B cell (primary cell): ENCODE measurements at regions not wholly inside any gene's neighbourhood (a gene's known extent, or its start where the extent isn't known, plus 50 kb on each side); places are given as distances from the start of the nearest gene placed in this dataset.

ENCODE experiments used
- ATAC-seq: fragments of 200-7000 bp; cut with Tn5 transposase; one replicate; pipeline ENCODE4 v1.10.0; 2021; ENCODE audit warnings: low read depth, mild to moderate bottlenecking, moderate number of reproducible peaks, moderate library complexity
- CTCF ChIA-PET: fragments of 350-600 bp; sonication (Branson Sonifier 250); formaldehyde crosslinking; loops from one replicate; lab custom pipeline; 2021; ENCODE audit warnings: antibody characterized with exemption, inconsistent platforms; lab: Charles Lee
- POLR2A ChIA-PET: fragments of 350-600 bp; sonication (Branson Sonifier 250); formaldehyde crosslinking; loops from one replicate; lab custom pipeline; 2021; ENCODE audit warnings: antibody characterized with exemption; lab: Charles Lee
- DNase-seq: peaks from one replicate; pipeline ENCODE4 v3.0.0; 2013
- H2AFZ ChIP-seq: 2 replicates; pipeline ENCODE4 v1.6.1; 2012; ENCODE audit warnings: mild to moderate bottlenecking, low read depth, low read length; ENCODE audit not compliant: insufficient read depth, poor library complexity, severe bottlenecking
- H3K27ac ChIP-seq, 2 donors: 1 replicate in 1 of 2; 2 replicates in 1 of 2; pipeline ENCODE4 v1.5.1; 2012 to 2013; ENCODE audit warnings: low read length in 2 of 2, mild to moderate bottlenecking in 2 of 2, moderate library complexity in 1 of 2
- H3K27me3 ChIP-seq, 4 experiments: fragments of 200-600 bp in 1 of 4; sonication (generic) in 1 of 4; replicated peaks in 1 of 4; 1 replicate in 2 of 4; 2 replicates in 2 of 4; pipeline versions ENCODE4 v1.6.1 to v1.7.0; 2013 to 2016; ENCODE audit warnings: low read length in 3 of 4, mild to moderate bottlenecking in 2 of 4, mixed read lengths in 1 of 4, moderate library complexity in 1 of 4; ENCODE audit not compliant: insufficient read depth in 4 of 4, control insufficient read depth in 3 of 4; ENCODE audit errors: control extremely low read depth in 1 of 4
- H3K36me3 ChIP-seq, 2 experiments: replicated peaks in 1 of 2; 1 replicate in 1 of 2; 2 replicates in 1 of 2; pipeline versions ENCODE4 v1.6.1 to v1.7.1; 2013; ENCODE audit warnings: low read length in 1 of 2; ENCODE audit not compliant: insufficient read depth in 2 of 2, control insufficient read depth in 1 of 2; ENCODE audit errors: control extremely low read depth in 1 of 2, extremely low read depth in 1 of 2
- H3K4me1 ChIP-seq, 2 donors: fragments of 200-600 bp in 1 of 2; sonication (generic) in 1 of 2; 1 replicate in 1 of 2; 2 replicates in 1 of 2; pipeline versions ENCODE4 v1.5.1 to v1.6.1; 2013 to 2017; ENCODE audit warnings: low read length in 2 of 2; ENCODE audit not compliant: control insufficient read depth in 2 of 2, insufficient read depth in 2 of 2
- H3K4me2 ChIP-seq: replicated peaks from 2 replicates; pipeline ENCODE3; 2012; ENCODE audit warnings: mild to moderate bottlenecking, low read depth, low read length; ENCODE audit not compliant: poor library complexity, severe bottlenecking
- H3K4me3 ChIP-seq, 5 experiments: fragments of 200-600 bp in 1 of 5; sonication (generic) in 1 of 5; 1 replicate in 3 of 5; 2 replicates in 2 of 5; pipeline versions ENCODE4 v1.5.1 to v1.7.0; 2011 to 2016; ENCODE audit warnings: low read length in 4 of 5, mild to moderate bottlenecking in 4 of 5, low read depth in 2 of 5, control low read depth in 1 of 5, moderate library complexity in 1 of 5; ENCODE audit not compliant: insufficient read depth in 1 of 5; ENCODE audit errors: control extremely low read depth in 1 of 5, extremely low read depth in 1 of 5
- H3K79me2 ChIP-seq: fragments of 200-600 bp; sonication (generic); one replicate; pipeline ENCODE4 v1.6.0; 2016; ENCODE audit warnings: low read length; ENCODE audit not compliant: control insufficient read depth, insufficient read depth
- H3K9ac ChIP-seq: fragments of 200-600 bp; sonication (generic); 2 replicates; pipeline ENCODE4 v1.6.1; 2017; ENCODE audit warnings: mild to moderate bottlenecking, low read length, moderate library complexity
- H3K9me3 ChIP-seq, 3 donors: one replicate each; pipeline versions ENCODE4 v1.6.1 to v1.7.1; 2013; ENCODE audit warnings: low read length in 2 of 3; ENCODE audit not compliant: control insufficient read depth in 2 of 3, insufficient read depth in 1 of 3; ENCODE audit errors: control extremely low read depth in 1 of 3
- H4K20me1 ChIP-seq: 2 replicates; pipeline ENCODE4 v1.6.0; 2012; ENCODE audit warnings: mild to moderate bottlenecking, low read length; ENCODE audit not compliant: insufficient read depth, control insufficient read depth, poor library complexity, severe bottlenecking
- H3K27ac Mint-ChIP-seq: one replicate; pipeline ENCODE4 v1.8.0; 2021; ENCODE audit warnings: mixed read lengths
- H3K27me3 Mint-ChIP-seq: one replicate; pipeline ENCODE4 v1.8.0; 2021; ENCODE audit warnings: mixed read lengths
- H3K4me1 Mint-ChIP-seq: one replicate; pipeline ENCODE4 v1.8.0; 2021; ENCODE audit warnings: mixed read lengths
- H3K4me3 Mint-ChIP-seq: one replicate; pipeline ENCODE4 v1.8.0; 2021; ENCODE audit warnings: mixed read lengths
- H3K9me3 Mint-ChIP-seq: one replicate; pipeline ENCODE4 v1.8.0; 2022; ENCODE audit warnings: mixed read lengths; ENCODE audit not compliant: insufficient read depth
- CTCF ChIP-seq: fragments of 200-600 bp; IDR thresholded peaks from one replicate; pipeline ENCODE4 v1.8.0; 2022; ENCODE audit warnings: antibody characterized with exemption, mild to moderate bottlenecking
- EZH2 ChIP-seq: IDR thresholded peaks from 2 replicates; pipeline ENCODE4 v1.6.1; 2012; ENCODE audit warnings: borderline replicate concordance, low read depth, mild to moderate bottlenecking, moderate library complexity, low read length; ENCODE audit not compliant: insufficient read depth, poor library complexity, severe bottlenecking
- WGBS: methylation state at CpG from one replicate; pipeline ENCODE4 v1.1.5; 2013; ENCODE audit warnings: missing lambda C conversion rate; ENCODE audit not compliant: insufficient coverage; 5-methylcytosine and 5-hydroxymethylcytosine counted together
- intact Hi-C: fragments of 100-400 bp; cut with micrococcal nuclease; formaldehyde crosslinking; loops from one replicate; pipeline ENCODE4 v1.10.0; 2022

- no peaks in the 10 kb centered on the region for H3K9me3 Mint-ChIP-seq
- H3K4me1 Mint-ChIP-seq = no peaks in the 10 kb centered on the region
- CTCF ChIA-PET = interaction anchor here (0.7 kb wide), 1 partner anchor 450 kb away, joined by 5 read pairs; no protein-coding TSS in a partner anchor
- POLR2A ChIA-PET = interaction anchor here (0.6 kb wide), 1 partner anchor 18 kb away, joined by 7 read pairs; no protein-coding TSS in a partner anchor
- TF ChIP-seq EZH2 (no peak), CTCF (no peak)
- Histone ChIP-seq H3K9ac (no peak overlapping the region), H3K36me3 (no peaks in the 10 kb centered on the region), H3K4me3 (no peak overlapping the region), H3K27me3 (no peaks in the 10 kb centered on the region), H2AFZ (no peak overlapping the region), H3K79me2 (no peaks in the 10 kb centered on the region), H3K27ac (no peak overlapping the region), H4K20me1 (no peaks in the 10 kb centered on the region), H3K9me3 (no peaks in the 10 kb centered on the region), H3K4me1 (no peaks in the 10 kb centered on the region), H3K4me2 (no peak overlapping the region)
- no CpG with 5 or more reads among the region's 1 CpG for WGBS
- intact Hi-C loops = no loop called here
- no peak overlapping the region for H3K27ac Mint-ChIP-seq
- H3K27me3 Mint-ChIP-seq = peaks cover 6% of the 10 kb centered on the region
- DNase-seq (no peak), ATAC-seq (no peak)
- no peak overlapping the region for H3K4me3 Mint-ChIP-seq
These were observed 351.5 kb upstream of the PLD5 start for GRCh38 chr1:242876030-242876429.

- no peaks in the 10 kb centered on the region for H3K79me2 ChIP-seq
- H4K20me1 ChIP-seq = no peaks in the 10 kb centered on the region
- DNase-seq (no peak), ATAC-seq (no peak)
- H3K4me1 ChIP-seq = no peaks in the 10 kb centered on the region
- no peak for TF ChIP-seq EZH2
- TF ChIP-seq CTCF = no peak
- ChIA-PET POLR2A (no interaction called here), CTCF (no interaction called here)
- Mint-ChIP-seq H3K27ac (no peak overlapping the region), H3K4me1 (no peaks in the 10 kb centered on the region), H3K4me3 (no peak overlapping the region), H3K27me3 (peaks cover 6% of the 10 kb centered on the region), H3K9me3 (no peaks in the 10 kb centered on the region)
- H3K36me3 ChIP-seq = no peaks in the 10 kb centered on the region
- no peaks in the 10 kb centered on the region for H3K9me3 ChIP-seq
- no peak overlapping the region for H3K27ac ChIP-seq
- no CpG with 5 or more reads among the region's 1 CpG for WGBS
- H3K4me3 ChIP-seq = no peak overlapping the region
- intact Hi-C loops = no loop called here
- no peak overlapping the region for H2AFZ ChIP-seq
- H3K4me2 ChIP-seq = no peak overlapping the region
- no peaks in the 10 kb centered on the region for H3K27me3 ChIP-seq
- no peak overlapping the region for H3K9ac ChIP-seq
These were observed 349.2 kb upstream of the PLD5 start for GRCh38 chr1:242873661-242874060.
